Activated CD8-positive, alpha-beta memory T cell treated with anti-CD3 and anti-CD28 coated beads, Interleukin-2, amount 50 U/mL, for 4 hours (primary cell): ENCODE measurements at regions not wholly inside any gene's neighbourhood (a gene's known extent, or its start where the extent isn't known, plus 50 kb on each side); places are given as distances from the start of the nearest gene placed in this dataset.

Experiments used
- DNase-seq: peaks from one replicate; pipeline ENCODE4 v3.0.0-alpha.2; 2020

DNA sequence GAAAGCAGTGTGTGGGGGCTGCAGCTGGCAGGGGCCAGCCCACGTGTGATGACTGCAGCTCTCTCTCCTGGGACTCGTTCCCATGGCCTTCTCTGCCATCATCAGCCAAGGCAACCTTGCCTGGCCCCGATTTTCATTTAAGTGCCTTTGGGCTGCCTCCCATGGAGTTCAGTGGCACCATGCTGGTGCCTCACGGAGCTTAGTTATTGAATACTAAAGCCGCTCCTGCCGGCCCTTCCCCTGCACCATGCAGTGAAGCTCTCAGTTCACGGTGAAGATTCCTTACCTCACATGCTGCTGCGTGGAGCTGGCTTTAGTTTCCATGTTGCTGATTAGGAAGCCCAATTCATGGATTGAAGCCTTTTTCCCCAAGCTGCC lies 141.5 kb upstream of the EEPD1 start:
- DNase-seq = no peak

DNA sequence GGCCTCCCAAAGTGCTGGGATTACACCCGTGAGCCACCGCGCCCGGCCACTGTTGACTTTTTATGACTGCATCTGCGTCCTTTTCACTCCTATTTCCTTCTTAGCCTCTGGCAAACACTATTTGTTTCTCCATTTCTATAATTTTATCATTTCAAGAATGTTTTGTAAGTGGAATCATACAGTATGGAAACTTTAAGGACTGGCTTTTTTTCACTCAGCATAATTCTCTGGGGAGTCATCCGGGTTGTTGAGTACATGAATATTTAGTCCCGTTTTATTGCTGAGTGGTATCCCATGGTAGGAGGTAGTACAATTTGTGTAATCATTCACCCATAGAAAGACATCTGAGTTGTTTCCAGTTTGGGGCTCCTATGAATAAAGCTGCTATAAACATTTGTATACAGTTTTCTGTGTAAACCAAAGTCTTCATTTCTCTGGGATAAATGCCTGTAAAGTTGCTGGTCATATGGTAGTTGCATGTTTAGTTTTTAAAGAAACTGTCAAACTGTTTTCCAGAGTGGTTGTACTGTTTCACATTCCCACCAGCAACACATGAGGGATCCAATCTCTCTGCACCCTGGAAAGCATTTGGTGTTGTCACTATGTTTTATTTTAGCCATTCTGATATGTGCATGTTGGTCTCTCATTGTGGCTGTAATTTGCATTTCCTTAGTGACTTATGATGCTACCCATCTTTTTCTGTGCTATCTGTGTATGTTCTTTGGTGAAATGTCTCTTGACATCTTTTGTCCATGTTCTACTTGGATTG lies 139.6 kb upstream of the EEPD1 start:
- DNase-seq = no peak

- no peak for DNase-seq
Observed at GRCh38 chr7:36014961-36015360, 138.1 kb upstream of the EEPD1 start.

DNA sequence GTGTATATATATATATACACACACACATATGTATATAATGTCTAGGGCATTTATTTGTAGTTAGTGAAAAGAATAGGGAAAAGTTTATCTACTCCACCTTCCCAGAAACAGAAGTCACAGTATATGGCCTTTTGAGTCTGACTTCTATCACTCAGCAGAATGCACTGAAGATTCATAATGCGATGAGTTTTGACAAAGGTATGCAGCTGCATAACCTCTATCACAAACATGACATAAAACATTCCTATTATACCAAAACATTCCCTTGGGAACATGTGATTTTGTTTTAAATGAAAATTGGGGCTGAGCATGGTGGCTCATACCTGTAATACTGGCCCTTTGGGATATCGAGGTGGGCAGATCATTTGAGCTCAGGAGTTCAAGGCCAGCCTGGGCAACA lies 137.3 kb upstream of the EEPD1 start:
- DNase-seq = no peak

DNA sequence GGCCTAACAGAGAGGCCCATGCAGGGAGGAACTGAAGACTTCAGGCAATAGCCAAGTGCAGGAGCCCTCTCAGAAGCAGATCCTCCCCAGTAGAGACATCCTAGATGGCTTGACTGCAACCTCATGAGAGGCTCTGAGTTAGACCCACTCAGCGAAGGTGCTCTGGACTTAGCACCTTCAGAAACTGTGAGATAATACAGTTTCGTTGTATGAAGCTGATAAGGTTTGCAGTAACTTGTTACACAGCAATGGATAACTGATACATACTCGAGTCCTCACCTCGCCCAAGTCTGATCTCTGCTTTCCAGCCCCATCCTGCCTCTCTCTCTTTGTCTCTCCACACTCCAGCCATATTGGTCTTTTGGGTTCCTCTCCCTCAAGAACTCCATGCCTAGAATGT lies 136.4 kb upstream of the EEPD1 start:
- DNase-seq = no peak

GRCh38 chr7:36017111-36017510 lies 135.9 kb upstream of the EEPD1 start:
- DNase-seq = no peak

DNA sequence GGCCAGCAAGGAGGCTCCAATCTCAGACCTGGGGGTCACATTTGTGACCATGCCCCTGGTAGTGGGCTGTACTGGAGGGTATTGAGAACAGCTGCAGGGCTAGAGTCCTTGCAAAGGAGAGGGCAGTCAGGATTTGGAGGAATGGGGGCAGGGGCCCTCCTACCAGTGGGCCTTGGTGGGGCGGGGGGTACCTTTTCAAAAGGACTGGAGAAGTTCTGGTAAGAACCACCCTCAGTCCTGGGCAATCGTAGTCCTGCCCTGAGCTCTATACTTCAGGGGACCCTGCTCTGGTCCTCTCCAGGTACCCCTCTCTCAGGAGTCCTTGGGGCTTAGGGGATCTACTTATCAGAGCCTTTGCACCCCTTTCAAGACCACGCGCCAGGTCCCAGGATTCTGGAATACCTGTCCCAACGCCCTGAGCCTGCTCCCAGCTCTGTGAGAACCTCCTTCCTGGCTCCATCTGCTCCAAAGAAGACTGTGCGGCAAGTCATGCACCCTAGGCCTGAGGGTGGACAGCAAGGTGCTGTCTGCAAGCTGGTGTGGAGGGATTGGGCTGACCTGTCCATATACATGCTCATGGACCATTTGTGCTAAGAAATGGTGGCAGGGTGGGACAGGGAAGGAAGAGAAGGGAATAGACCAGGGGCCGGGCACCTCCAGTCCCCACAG lies 134.1 kb upstream of the EEPD1 start:
- no peak for DNase-seq

- DNase-seq = no peak
Observed at GRCh38 chr7:36019538-36019937, 133.5 kb upstream of the EEPD1 start.

- DNase-seq = no peak
Observed at GRCh38 chr7:36019980-36020379, 133.1 kb upstream of the EEPD1 start.

DNA sequence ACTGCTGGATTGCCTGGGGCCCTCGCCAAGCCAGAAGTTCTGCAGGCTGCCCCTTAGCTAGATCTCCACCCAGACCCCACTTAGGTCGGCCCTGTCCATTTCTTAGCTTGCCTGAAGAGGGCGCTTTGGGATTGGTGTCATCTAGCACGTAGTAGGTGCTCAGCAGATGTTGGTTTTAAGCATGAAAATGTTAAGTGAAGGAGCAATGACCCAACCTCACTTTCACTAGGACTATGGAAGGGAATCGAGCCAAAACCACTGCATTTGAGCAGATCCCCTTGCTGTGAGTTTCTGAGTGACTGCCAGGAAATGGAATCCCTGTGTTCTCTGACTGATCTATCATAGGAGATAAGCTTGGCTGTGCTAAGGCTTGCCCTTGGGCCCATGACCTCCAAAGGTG lies 131.7 kb upstream of the EEPD1 start:
- DNase-seq = no peak

DNA sequence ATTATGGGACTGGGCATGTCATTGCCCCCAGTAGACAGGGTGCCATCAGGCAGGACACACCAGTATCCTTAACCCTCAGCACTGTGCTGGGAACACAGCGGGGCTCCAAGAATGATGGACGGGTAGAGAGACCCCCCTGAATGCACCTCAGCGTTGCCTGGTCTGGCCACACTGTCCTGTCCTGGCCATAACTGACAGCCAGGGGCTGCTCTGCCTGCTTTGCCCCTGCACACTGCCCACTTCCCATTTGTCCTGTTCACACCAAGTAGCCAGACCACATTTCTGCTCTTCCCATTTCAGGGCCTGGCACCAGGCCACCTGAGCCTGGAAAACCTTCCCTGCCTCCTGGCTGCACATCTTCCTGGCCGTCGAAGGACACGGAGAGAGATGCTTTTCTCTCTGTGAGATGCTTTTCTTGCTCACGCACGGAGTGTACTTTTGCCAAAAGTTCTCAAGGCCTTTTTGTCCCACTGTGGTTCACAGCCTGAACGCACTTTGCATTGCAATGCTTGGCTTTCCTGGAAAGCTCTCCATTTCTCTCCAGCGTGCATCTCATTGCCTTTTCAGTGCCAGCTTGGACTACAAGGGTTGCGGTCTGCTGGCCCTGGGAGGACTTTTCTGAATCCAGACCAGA lies 131.0 kb upstream of the EEPD1 start:
- DNase-seq = no peak

- DNase-seq = no peak
Observed at GRCh38 chr7:36023033-36023560, 130.0 kb upstream of the EEPD1 start.

GRCh38 chr7:36025190-36025589 lies 127.9 kb upstream of the EEPD1 start:
- DNase-seq = no peak

DNA sequence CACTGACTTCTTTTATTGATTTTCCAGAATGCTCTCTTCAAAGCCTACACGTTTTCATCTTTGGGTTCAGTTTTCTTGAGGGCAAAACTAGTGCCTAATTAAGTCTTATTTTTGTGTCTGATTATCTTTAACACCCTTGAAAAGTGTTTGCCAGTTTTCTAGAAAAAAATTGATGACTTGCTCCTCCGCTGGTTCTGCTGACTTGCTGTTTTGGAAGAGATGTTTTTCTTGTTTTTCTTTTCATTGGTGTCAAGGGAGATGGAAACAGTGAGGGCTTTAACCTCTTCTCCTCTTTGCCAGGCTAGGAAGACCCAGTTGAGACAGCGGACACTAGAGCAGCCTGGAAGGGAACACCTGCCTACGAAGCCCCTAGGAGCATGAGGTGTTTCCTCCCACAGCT lies 123.7 kb upstream of the EEPD1 start:
- DNase-seq = no peak

DNA sequence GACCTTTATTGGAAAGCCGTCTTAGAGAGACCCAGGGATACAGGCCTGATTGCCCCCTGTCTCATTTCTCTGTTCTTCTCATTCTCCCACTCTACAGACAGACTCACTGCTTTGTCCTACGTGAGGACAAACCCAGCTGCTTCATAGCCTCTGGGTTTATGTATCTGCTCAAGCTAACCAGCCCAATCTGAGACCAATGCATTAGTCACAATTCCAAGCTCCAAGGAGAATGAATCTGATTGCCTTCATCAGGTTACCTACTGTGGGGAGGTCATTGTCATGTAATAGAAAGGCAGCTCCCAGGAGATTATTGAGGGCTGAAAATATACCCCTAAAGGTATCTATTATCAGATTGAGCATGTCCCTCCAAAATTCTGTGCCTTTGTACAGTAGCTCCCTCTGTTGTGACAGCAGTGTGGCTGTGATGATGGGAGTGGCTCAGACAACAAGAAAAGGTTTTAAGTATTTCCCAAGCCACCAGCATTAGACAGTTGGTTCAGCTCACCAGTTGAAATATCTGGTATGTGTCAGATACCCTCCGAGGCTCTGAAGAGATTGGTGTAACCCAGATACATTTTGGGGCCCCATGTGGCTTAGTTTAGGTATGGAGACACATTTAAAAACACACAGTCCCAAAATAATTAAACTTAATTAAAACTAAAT lies 123.1 kb upstream of the EEPD1 start:
- DNase-seq = no peak

DNA sequence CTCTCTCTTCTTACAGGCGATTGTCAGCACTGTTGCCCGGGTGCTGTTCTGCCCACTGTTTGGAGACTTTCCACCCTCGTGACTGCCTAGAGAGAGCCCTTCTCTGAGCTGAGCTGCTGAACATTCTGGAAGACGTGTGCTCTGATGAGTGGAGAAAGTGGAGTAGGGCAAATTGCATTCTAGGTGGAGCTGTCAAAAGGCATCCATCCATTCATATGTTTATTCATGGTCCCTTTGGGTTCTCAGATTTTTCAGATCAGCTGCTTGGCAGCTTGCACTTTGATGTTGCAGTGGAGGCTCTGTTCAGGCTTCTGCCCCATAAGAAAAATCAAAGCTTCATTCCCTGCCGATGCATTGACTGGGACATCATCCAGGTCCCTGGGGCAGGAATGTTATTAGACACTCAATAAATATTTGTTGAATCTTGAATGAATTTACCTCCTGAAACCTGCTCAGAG lies 120.7 kb upstream of the EEPD1 start:
- DNase-seq = no peak

- DNase-seq = no peak
Observed at GRCh38 chr7:36034020-36034419, 119.0 kb upstream of the EEPD1 start.

GRCh38 chr7:36035186-36035585 lies 117.9 kb upstream of the EEPD1 start:
- DNase-seq = no peak

DNA sequence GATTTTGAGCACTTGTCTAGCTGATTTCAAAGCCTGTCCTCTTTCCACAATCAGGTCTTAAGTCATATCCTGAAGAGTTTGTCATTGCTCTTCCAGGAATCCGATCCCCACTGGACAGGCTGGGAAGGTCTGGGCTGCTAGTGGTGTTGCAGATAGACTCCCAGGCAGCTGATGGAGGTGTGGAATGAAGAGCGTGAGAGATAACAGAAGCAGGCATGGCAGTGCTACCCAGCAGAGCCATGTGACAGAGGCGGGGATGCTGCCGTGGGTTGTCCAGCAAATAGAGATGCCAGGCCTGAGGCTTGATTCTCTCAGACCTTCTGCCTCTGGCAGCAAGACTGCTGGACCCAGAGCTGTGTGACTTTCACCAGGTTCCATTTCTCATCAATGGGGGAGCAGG lies 116.5 kb upstream of the EEPD1 start:
- DNase-seq = no peak

DNA sequence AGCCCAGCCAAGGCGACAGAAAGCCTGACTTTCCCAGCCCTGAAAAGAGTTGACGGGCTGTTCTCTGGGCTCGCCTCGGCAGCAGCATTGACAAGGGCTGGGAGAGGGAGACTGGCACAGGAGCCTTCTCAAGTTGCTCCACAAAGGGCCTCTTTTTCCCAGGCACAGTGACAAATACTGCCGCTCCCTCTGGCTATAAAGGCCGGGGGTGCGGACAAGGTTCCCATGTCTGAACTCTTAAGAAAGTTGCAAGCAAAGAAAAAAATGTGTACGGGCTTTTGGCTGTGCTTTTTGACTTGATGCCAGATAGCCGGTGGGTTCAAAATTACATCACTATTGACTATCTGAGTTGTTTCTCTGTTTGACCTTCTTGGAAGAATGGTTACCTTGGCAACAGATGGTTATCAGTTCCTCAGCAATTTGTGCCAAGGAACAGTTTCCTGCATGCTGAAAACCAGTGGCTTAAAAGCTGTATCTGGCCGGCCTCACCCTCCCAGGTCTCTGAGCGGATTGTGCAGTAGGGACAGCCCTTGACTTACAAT lies 115.9 kb upstream of the EEPD1 start:
- no peak for DNase-seq

DNA sequence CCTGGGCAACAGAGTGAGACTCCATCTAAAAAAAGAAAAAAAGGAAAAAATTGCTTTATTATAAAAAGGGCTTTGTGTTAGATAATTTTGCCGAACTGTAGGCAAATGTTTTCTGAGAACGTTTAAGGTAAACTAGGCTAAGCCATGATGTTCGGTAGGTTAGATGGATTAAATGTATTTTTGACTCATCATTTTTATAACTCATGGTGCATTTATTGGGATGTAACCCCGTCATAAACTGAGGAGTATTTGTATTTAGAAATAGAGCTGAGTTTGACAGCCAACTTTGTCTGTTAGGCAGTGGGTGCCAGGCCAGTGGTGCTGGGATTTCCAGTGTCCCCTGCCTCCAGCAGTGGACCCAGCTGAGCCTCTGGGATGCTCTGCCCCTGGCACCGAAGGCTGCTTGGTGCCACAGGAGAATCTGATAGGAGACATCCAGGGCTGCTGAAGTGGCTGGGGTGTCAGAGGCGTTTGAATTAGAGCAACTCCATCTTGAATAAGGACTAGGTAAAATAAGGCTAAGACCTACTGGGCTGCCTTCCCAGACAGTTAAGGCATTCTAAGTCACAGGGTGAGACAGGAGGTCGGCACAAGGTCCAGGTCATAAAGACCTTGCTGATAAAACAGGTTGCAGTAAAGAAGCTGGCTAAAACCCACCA lies 114.9 kb upstream of the EEPD1 start:
- DNase-seq = no peak

DNA sequence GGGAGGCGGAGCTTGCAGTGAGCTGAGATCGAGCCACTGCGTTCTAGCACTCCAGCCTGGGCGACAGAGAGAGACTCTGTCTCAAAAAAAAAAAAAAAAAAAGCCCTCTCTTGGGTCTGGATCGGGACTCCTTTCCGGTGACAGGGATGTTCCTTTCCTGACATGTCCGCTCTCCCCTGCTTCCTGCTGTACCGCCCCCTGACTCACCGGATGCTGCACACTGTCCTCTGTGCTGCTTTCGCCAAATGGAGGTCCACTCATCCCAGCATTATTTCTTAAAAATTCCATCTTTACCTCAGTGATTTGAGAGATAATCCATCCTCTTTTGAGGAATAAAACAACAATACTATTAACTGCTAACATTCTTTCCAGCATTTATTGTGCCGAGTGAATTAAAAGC lies 113.8 kb upstream of the EEPD1 start:
- DNase-seq = no peak

DNA sequence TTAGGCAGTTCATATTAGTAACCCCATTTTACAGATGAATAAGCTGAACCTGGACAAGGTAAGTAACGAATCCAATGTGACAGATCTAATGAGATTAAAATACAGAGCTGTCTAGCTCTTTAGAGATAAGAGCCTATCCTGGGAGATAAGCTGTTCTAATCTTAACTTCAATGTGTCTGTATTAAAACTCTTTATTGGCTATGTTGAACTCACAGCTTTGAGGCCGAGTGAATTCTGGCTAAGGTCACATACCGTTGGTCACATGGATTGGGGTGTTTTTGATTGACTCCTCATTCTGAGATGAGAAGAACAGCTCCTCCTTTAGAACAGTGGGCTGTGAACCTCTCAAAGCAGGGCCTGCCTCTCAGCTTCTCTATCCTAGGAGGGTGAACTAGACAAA lies 113.4 kb upstream of the EEPD1 start:
- no peak for DNase-seq
